NT2/D1 (cell line): ENCODE measurements at regions not wholly inside any gene's neighbourhood (a gene's known extent, or its start where the extent isn't known, plus 50 kb on each side); places are given as distances from the start of the nearest gene placed in this dataset.

Experiments used
- YY1 ChIP-seq: IDR thresholded peaks from 2 replicates; pipeline ENCODE4 v1.6.1; 2011; ENCODE audit not compliant: insufficient read length, insufficient read depth
- ZNF274 ChIP-seq: IDR thresholded peaks from 2 replicates; pipeline ENCODE4 v1.6.1; 2011; ENCODE audit warnings: mild to moderate bottlenecking, low read depth, low read length

- TF ChIP-seq YY1 (no peak), ZNF274 (no peak)
These were observed 398.3 kb downstream of the C6orf118 start for GRCh38 chr6:164911151-164911550.
